AG04450 (cell line): ENCODE measurements at regions not wholly inside any gene's neighbourhood (a gene's known extent, or its start where the extent isn't known, plus 50 kb on each side); places are given as distances from the start of the nearest gene placed in this dataset.
A peak's percentile ranks its signal among the peaks of the same experiment; 100 is the strongest.

Experiments used
- CTCF ChIA-PET: fragments of 300-600, 350-600 bp; formaldehyde crosslinking; extraction: SDS; loops from one replicate; lab custom pipeline; 2022; ENCODE audit warnings: antibody characterized with exemption, inconsistent platforms; lab: Charles Lee
- POLR2A ChIA-PET: fragments of 350-600 bp; formaldehyde crosslinking; extraction: SDS; loops from one replicate; lab custom pipeline; 2021; ENCODE audit warnings: antibody characterized with exemption, inconsistent platforms; lab: Yijun Ruan, JAX
- DNase-seq: peaks from one replicate; pipeline ENCODE4 v3.0.0-alpha.2; 2011; ENCODE audit warnings: low read depth, low spot score
- H3K27ac ChIP-seq: one replicate; pipeline ENCODE4 v1.5.1; 2012; ENCODE audit warnings: low read depth, low read length, control low read depth
- H3K27me3 ChIP-seq: one replicate; pipeline ENCODE4 v1.6.0; 2012; ENCODE audit warnings: low read length; ENCODE audit not compliant: control insufficient read depth, insufficient read depth
- H3K4me3 ChIP-seq: 2 replicates; pipeline ENCODE4 v1.5.1; 2011; ENCODE audit warnings: mild to moderate bottlenecking, low read depth, low read length, control low read depth
- H3K9me3 ChIP-seq: 2 replicates; pipeline ENCODE4 v1.5.1; 2012; ENCODE audit warnings: low read length; ENCODE audit not compliant: control insufficient read depth, insufficient read depth
- CTCF ChIP-seq: IDR thresholded peaks from 2 replicates; pipeline ENCODE4 v1.5.1; 2011; ENCODE audit warnings: low read depth, low read length, control low read depth, inconsistent platforms

- POLR2A ChIA-PET, result no interaction called here
- DNase-seq, result no peak
- H3K4me3 ChIP-seq, result no peak overlapping the region
- CTCF ChIA-PET, result interaction anchor here (1.0 kb wide), 1 partner anchor 103 kb away, joined by 4 read pairs; no protein-coding TSS in a partner anchor
- no peaks in the 10 kb centered on the region for H3K27me3 ChIP-seq
- no peak overlapping the region for H3K27ac ChIP-seq
- no peaks in the 10 kb centered on the region for H3K9me3 ChIP-seq
- TF ChIP-seq CTCF, result no peak
Observed at GRCh38 chr15:60076582-60077276, 72.6 kb downstream of the FOXB1 start.

- ChIA-PET CTCF (no interaction called here), POLR2A (no interaction called here)
- TF ChIP-seq CTCF, result no peak
- Histone ChIP-seq H3K27me3 (no peaks in the 10 kb centered on the region), H3K9me3 (no peaks in the 10 kb centered on the region), H3K27ac (no peak overlapping the region), H3K4me3 (no peak overlapping the region)
- no peak for DNase-seq
Observed at GRCh38 chr15:60077581-60078359, 73.7 kb downstream of the FOXB1 start.

GRCh38 chr15:60079210-60079609 lies 75.1 kb downstream of the FOXB1 start:
- no peak overlapping the region for H3K4me3 ChIP-seq
- no peaks in the 10 kb centered on the region for H3K27me3 ChIP-seq
- H3K9me3 ChIP-seq, result no peaks in the 10 kb centered on the region
- POLR2A ChIA-PET, result no interaction called here
- H3K27ac ChIP-seq, result no peak overlapping the region
- no peak for DNase-seq
- peak; percentile 45 for TF ChIP-seq CTCF
- CTCF ChIA-PET, result interaction anchor here (1.2 kb wide), 1 partner anchor 8 kb away, joined by 4 read pairs; no protein-coding TSS in a partner anchor

GRCh38 chr15:60081976-60082375 lies 77.9 kb downstream of the FOXB1 start:
- H3K9me3 ChIP-seq, result no peaks in the 10 kb centered on the region
- no peak for DNase-seq
- no peak for TF ChIP-seq CTCF
- no peak overlapping the region for H3K4me3 ChIP-seq
- H3K27me3 ChIP-seq, result peaks cover 3% of the 10 kb centered on the region
- no peak overlapping the region for H3K27ac ChIP-seq
- ChIA-PET CTCF (no interaction called here), POLR2A (no interaction called here)

- POLR2A ChIA-PET, result no interaction called here
- Histone ChIP-seq H3K9me3 (no peaks in the 10 kb centered on the region), H3K4me3 (no peak overlapping the region), H3K27ac (no peak overlapping the region), H3K27me3 (peaks cover 7% of the 10 kb centered on the region)
- no peak for TF ChIP-seq CTCF
- CTCF ChIA-PET, result interaction anchor here (1.0 kb wide), 1 partner anchor 97 kb away, joined by 4 read pairs; no protein-coding TSS in a partner anchor
- no peak for DNase-seq
Observed at GRCh38 chr15:60083318-60083717, 79.2 kb downstream of the FOXB1 start.
